Upper lobe of right lung (tissue), 1 donor: ENCODE measurements at regions not wholly inside any gene's neighbourhood (a gene's known extent, or its start where the extent isn't known, plus 50 kb on each side); places are given as distances from the start of the nearest gene placed in this dataset.

Source experiments
- ATAC-seq: fragments of 200-7000 bp; cut with Tn5 transposase; one replicate; pipeline ENCODE4 v1.9.1; 2020; ENCODE audit warnings: mild to moderate bottlenecking, moderate library complexity
- DNase-seq: peaks from one replicate; pipeline ENCODE4 v3.0.0-alpha.2; 2020
- H3K27ac ChIP-seq: fragments of 200-600 bp; one replicate; pipeline ENCODE4 v1.8.0; 2022
- H3K27me3 ChIP-seq: fragments of 200-600 bp; one replicate; pipeline ENCODE4 v1.8.0; 2022; ENCODE audit warnings: mild to moderate bottlenecking
- H3K36me3 ChIP-seq: fragments of 200-600 bp; one replicate; pipeline ENCODE4 v1.8.0; 2022
- H3K4me1 ChIP-seq: fragments of 200-600 bp; one replicate; pipeline ENCODE4 v1.8.0; 2022
- H3K4me3 ChIP-seq: fragments of 200-600 bp; one replicate; pipeline ENCODE4 v1.8.0; 2022; ENCODE audit warnings: mild to moderate bottlenecking
- H3K9me3 ChIP-seq: fragments of 200-600 bp; one replicate; pipeline ENCODE4 v1.8.0; 2022
- intact Hi-C: fragments of 100-400 bp; cut with DNase I; formaldehyde crosslinking; loops from one replicate; pipeline ENCODE4 v1.11.0; 2022
- TF ChIP-seq, protein P1 (sequence below): fragments of 200-600 bp; IDR thresholded peaks from one replicate; pipeline ENCODE4 v1.8.0; 2022; ENCODE audit warnings: antibody characterized with exemption
- donor health status: DM: no; HTN: yes; CAD: no; lungs with severe emphysema.

DNA sequence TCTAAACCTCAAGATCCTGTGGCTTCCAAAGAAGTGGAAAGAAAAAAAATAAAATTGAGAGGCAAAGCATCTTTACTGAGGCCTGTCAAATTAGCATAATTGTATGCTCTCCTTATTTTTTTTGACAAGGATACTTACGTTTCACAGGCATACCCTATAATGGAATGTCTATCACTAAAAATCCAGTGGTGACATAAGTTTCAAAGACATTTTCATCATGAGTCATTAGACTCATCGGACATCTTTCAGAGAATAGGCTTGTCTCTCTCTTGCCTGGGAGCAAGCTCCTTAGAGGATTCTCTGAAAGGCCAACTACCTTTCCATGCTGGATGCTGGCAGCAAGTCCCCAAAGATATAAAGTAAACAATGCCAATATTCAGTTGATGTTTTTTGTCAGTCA lies 380.7 kb upstream of the STEAP1 start:
- ATAC-seq: no peak
- no peaks in the 10 kb centered on the region for H3K4me1 ChIP-seq
- no peak for DNase-seq
- no peaks in the 10 kb centered on the region for H3K36me3 ChIP-seq
- no peaks in the 10 kb centered on the region for H3K27me3 ChIP-seq
- TF ChIP-seq, protein P1, sequence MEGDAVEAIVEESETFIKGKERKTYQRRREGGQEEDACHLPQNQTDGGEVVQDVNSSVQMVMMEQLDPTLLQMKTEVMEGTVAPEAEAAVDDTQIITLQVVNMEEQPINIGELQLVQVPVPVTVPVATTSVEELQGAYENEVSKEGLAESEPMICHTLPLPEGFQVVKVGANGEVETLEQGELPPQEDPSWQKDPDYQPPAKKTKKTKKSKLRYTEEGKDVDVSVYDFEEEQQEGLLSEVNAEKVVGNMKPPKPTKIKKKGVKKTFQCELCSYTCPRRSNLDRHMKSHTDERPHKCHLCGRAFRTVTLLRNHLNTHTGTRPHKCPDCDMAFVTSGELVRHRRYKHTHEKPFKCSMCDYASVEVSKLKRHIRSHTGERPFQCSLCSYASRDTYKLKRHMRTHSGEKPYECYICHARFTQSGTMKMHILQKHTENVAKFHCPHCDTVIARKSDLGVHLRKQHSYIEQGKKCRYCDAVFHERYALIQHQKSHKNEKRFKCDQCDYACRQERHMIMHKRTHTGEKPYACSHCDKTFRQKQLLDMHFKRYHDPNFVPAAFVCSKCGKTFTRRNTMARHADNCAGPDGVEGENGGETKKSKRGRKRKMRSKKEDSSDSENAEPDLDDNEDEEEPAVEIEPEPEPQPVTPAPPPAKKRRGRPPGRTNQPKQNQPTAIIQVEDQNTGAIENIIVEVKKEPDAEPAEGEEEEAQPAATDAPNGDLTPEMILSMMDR: no peak
- no peak overlapping the region for H3K4me3 ChIP-seq
- H3K27ac ChIP-seq: no peak overlapping the region
- intact Hi-C loops: no loop called here
- no peaks in the 10 kb centered on the region for H3K9me3 ChIP-seq

DNA sequence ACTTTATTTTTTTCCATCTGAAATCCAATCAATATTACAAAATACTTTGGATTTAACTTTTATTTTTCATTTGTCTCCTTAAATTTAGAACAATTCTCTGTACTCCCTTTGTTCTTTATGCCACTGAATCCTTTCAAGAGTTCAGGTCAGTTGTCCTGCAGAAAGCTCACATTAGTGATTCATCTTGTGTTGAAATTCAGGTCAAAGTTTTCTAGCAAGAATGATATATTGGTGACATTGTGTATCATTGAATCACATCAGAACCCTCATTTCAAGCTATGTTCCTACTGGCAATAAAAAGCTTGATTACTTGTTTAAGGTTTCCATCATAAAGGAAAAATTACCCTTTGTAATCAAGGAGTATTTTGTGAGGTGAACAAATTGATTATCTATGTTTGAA lies 378.8 kb upstream of the STEAP1 start:
- TF ChIP-seq, protein P1: no peak

GRCh38 chr7:89776980-89777379 lies 377.3 kb upstream of the STEAP1 start:
- ATAC-seq: no peak
- H3K4me3 ChIP-seq: no peak overlapping the region
- no peak overlapping the region for H3K27ac ChIP-seq
- DNase-seq: no peak
- H3K36me3 ChIP-seq: no peaks in the 10 kb centered on the region
- TF ChIP-seq, protein P1: no peak
- intact Hi-C loops: no loop called here
- H3K27me3 ChIP-seq: no peaks in the 10 kb centered on the region
- no peaks in the 10 kb centered on the region for H3K4me1 ChIP-seq
- no peaks in the 10 kb centered on the region for H3K9me3 ChIP-seq

More for the DNA sequence above, 378.8 kb upstream of the STEAP1 start:
- Histone ChIP-seq H3K9me3 (no peaks in the 10 kb centered on the region), H3K4me1 (no peaks in the 10 kb centered on the region), H3K27me3 (no peaks in the 10 kb centered on the region), H3K36me3 (no peaks in the 10 kb centered on the region), H3K27ac (no peak overlapping the region), H3K4me3 (no peak overlapping the region)
- intact Hi-C loops: no loop called here
- ATAC-seq (no peak), DNase-seq (no peak)

- intact Hi-C loops: no loop called here
- Histone ChIP-seq H3K27ac (no peak overlapping the region), H3K36me3 (no peaks in the 10 kb centered on the region), H3K4me1 (no peaks in the 10 kb centered on the region), H3K9me3 (no peaks in the 10 kb centered on the region), H3K4me3 (no peak overlapping the region), H3K27me3 (no peaks in the 10 kb centered on the region)
- TF ChIP-seq, protein P1: no peak
- no peak for DNase-seq
- ATAC-seq: no peak
These were observed 376.8 kb upstream of the STEAP1 start for GRCh38 chr7:89777499-89777898.

- intact Hi-C loops: no loop called here
- Histone ChIP-seq H3K27me3 (no peaks in the 10 kb centered on the region), H3K9me3 (no peaks in the 10 kb centered on the region), H3K36me3 (no peaks in the 10 kb centered on the region), H3K27ac (no peak overlapping the region), H3K4me1 (no peaks in the 10 kb centered on the region), H3K4me3 (no peak overlapping the region)
- TF ChIP-seq, protein P1: no peak
- no peak for DNase-seq
- ATAC-seq: no peak
These were observed 374.0 kb upstream of the STEAP1 start for GRCh38 chr7:89780291-89780690.

- Histone ChIP-seq H3K9me3 (no peaks in the 10 kb centered on the region), H3K36me3 (no peaks in the 10 kb centered on the region), H3K27ac (no peak overlapping the region), H3K4me3 (no peak overlapping the region), H3K4me1 (no peaks in the 10 kb centered on the region), H3K27me3 (no peaks in the 10 kb centered on the region)
- ATAC-seq: no peak
- DNase-seq: no peak
- intact Hi-C loops: no loop called here
- TF ChIP-seq, protein P1: no peak
These were observed 357.8 kb upstream of the STEAP1 start for GRCh38 chr7:89796481-89796880.
